Progenitor cell of endocrine pancreas (in vitro differentiated cells): ENCODE measurements at regions not wholly inside any gene's neighbourhood (a gene's known extent, or its start where the extent isn't known, plus 50 kb on each side); places are given as distances from the start of the nearest gene placed in this dataset.

Experiments
- DNase-seq: peaks from one replicate; pipeline ENCODE4 v3.0.0; 2021; ENCODE audit warnings: low spot score; ENCODE audit not compliant: unreplicated experiment
- H3K27ac Mint-ChIP-seq: 2 replicates; pipeline ENCODE4 v1.8.0; 2021; ENCODE audit warnings: mild to moderate bottlenecking, moderate library complexity, mixed read lengths
- H3K27me3 Mint-ChIP-seq: 2 replicates; pipeline ENCODE4 v1.8.0; 2021; ENCODE audit warnings: mixed read lengths
- H3K36me3 Mint-ChIP-seq: 2 replicates; pipeline ENCODE4 v1.8.0; 2022; ENCODE audit warnings: mixed read lengths; ENCODE audit not compliant: insufficient read depth
- H3K4me1 Mint-ChIP-seq: 2 replicates; pipeline ENCODE4 v1.8.0; 2021; ENCODE audit warnings: low read depth, mixed read lengths
- H3K4me3 Mint-ChIP-seq: 2 replicates; pipeline ENCODE4 v1.8.0; 2021; ENCODE audit warnings: low read depth, mild to moderate bottlenecking, moderate library complexity, mixed read lengths
- H3K9me3 Mint-ChIP-seq: 2 replicates; pipeline ENCODE4 v1.8.0; 2021; ENCODE audit warnings: low read depth, mixed read lengths
- TF ChIP-seq, protein P1 (sequence below): fragments of 200-600 bp; sonication (generic); IDR thresholded peaks from one replicate; pipeline ENCODE4 v1.5.0; 2021; ENCODE audit warnings: antibody characterized with exemption, mild to moderate bottlenecking; ENCODE audit not compliant: unreplicated experiment

DNA sequence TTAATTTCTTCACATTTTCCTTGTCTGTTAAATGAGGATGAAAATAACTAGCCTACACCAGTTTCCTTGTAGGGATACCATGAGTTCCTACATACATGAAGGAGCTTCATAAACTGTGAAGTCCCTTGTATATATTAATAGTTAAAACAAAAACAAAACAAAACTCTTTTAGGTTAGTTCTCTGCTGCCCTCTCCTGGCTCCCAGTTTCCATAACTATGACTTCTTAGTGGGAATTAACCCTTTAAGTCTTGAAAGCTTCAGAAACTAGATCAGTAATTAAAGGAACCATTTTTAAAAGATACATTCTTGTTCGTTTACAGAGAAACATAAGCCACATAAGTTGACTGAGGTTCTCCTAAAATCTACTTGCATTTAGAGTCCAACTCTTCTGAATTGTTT is 500.0 kb upstream of the C9orf72 start:
- no peak overlapping the region for H3K4me3 Mint-ChIP-seq
- no peaks in the 10 kb centered on the region for H3K36me3 Mint-ChIP-seq
- TF ChIP-seq, protein P1, sequence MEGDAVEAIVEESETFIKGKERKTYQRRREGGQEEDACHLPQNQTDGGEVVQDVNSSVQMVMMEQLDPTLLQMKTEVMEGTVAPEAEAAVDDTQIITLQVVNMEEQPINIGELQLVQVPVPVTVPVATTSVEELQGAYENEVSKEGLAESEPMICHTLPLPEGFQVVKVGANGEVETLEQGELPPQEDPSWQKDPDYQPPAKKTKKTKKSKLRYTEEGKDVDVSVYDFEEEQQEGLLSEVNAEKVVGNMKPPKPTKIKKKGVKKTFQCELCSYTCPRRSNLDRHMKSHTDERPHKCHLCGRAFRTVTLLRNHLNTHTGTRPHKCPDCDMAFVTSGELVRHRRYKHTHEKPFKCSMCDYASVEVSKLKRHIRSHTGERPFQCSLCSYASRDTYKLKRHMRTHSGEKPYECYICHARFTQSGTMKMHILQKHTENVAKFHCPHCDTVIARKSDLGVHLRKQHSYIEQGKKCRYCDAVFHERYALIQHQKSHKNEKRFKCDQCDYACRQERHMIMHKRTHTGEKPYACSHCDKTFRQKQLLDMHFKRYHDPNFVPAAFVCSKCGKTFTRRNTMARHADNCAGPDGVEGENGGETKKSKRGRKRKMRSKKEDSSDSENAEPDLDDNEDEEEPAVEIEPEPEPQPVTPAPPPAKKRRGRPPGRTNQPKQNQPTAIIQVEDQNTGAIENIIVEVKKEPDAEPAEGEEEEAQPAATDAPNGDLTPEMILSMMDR: peak; percentile 80
- no peaks in the 10 kb centered on the region for H3K9me3 Mint-ChIP-seq
- H3K27me3 Mint-ChIP-seq: no peaks in the 10 kb centered on the region
- no peaks in the 10 kb centered on the region for H3K4me1 Mint-ChIP-seq
- no peak for DNase-seq
- no peak overlapping the region for H3K27ac Mint-ChIP-seq

DNA sequence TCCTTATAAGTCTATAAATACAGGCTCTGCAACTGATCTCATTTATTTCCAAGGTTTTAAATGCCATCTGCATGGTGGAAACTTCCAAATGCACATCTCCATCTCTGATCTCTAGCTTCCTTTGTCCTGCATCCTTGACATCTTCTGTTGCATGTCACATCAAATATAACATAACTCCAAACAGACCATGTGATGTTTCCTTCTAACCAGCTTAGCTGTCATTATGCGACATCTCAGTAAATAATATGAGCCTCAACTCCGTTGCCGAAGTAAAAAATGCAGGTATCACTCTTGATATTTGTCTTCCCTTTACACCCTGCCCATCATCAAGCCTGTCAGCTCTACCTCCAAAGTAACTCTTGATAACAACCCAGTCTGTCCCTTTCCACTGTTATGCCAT is 506.4 kb upstream of the C9orf72 start:
- Mint-ChIP-seq H3K4me3 (no peak overlapping the region), H3K27ac (no peak overlapping the region), H3K9me3 (no peaks in the 10 kb centered on the region), H3K4me1 (no peaks in the 10 kb centered on the region), H3K27me3 (no peaks in the 10 kb centered on the region), H3K36me3 (no peaks in the 10 kb centered on the region)
- no peak for DNase-seq
- TF ChIP-seq, protein P1: no peak

DNA sequence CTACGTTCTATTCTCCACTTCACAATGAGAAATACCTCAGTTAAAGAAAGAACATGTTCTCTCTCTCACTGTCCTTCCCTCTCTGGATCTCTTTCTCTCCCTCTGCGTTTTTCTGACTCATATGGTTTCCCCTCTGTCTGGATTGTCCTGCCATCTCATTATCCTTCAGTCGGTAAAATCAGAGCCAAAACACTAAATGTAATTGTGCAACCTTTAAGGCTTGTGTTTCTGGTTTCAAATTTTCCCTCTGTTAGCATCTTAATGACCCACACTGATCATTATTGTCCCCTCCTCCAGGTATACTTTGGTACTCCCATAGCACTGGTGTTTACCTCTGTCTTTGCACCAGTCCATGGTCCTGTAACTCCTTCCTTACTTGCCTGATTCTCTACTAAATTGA is 509.4 kb upstream of the C9orf72 start:
- H3K27ac Mint-ChIP-seq: no peak overlapping the region
- H3K9me3 Mint-ChIP-seq: no peaks in the 10 kb centered on the region

DNA sequence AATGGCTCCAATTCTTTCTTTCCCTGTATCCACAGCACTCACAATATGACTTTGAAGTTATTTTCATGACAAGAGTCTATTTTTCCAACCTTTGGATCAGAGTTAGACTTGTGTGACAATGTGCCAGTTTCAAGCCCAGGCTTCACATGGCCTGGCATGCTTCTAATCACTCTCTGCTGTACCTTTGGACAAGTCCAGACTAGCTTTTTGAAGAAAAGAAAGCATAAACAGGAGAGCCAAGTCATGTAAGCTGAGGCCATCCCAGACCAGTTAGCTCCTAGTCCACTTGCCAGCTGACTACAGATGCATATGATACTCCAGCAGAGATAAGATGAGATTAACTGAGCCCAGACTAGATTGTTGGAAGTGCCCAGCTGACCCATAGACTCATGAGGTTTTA is 513.6 kb upstream of the C9orf72 start:
- Mint-ChIP-seq H3K9me3 (no peaks in the 10 kb centered on the region), H3K4me3 (no peak overlapping the region), H3K27ac (no peak overlapping the region)

More for the DNA sequence above, 509.4 kb upstream of the C9orf72 start:
- H3K4me3 Mint-ChIP-seq: no peak overlapping the region
- DNase-seq: no peak
- H3K4me1 Mint-ChIP-seq: no peaks in the 10 kb centered on the region
- no peaks in the 10 kb centered on the region for H3K36me3 Mint-ChIP-seq
- no peaks in the 10 kb centered on the region for H3K27me3 Mint-ChIP-seq
- TF ChIP-seq, protein P1: no peak

DNA sequence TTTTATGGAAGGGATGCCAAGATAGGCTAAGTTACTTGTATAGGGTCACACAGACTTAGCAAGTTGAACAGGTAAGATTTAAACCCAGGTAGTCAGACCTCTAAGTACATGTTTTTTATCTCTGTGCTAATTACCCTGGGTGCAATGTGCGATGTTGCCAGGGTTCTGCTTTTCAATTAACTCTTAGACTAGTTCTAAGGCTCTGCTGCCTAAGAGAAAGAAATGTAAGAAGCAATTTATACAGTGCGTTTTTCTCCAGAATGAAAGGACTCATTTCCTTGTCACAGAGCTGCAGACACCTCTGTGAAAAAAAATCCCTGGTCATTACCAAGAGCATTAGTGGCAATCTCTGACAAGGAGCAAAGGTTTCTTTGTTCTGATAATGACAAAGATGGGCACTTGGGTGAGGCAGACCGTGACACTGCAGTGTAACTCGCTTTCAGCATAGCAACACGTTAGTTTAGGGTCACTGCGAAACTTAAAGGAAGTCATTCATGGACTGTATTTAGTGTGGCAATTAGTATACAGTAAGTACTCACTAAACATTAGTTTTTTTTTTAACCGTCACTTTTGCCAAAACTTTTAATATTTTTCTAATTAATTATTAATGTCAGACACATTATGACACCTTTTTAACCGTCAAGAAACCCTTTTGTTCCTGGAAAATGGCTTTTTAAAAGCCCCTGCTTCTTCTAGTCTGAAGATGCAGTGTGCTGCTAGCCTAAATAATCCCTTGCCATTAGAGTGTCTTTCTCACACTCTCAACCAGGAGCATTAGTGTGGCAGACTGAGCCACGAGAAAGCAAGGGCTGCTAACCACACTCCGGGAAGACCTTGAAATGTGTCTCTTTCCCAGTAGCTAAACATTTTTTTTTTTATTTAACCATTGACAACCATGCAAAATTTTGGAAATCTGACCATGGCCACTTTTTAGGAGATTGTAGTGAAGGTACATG is 520.0 kb upstream of the C9orf72 start:
- TF ChIP-seq, protein P1: no peak
- H3K27me3 Mint-ChIP-seq: no peaks in the 10 kb centered on the region
- H3K27ac Mint-ChIP-seq: no peak overlapping the region
- no peaks in the 10 kb centered on the region for H3K9me3 Mint-ChIP-seq
- H3K4me1 Mint-ChIP-seq: peaks cover 8% of the 10 kb centered on the region
- H3K36me3 Mint-ChIP-seq: no peaks in the 10 kb centered on the region
- no peak for DNase-seq
- no peak overlapping the region for H3K4me3 Mint-ChIP-seq

More for the DNA sequence above, 513.6 kb upstream of the C9orf72 start:
- no peak for DNase-seq
- no peaks in the 10 kb centered on the region for H3K36me3 Mint-ChIP-seq
- H3K27me3 Mint-ChIP-seq: no peaks in the 10 kb centered on the region
- H3K4me1 Mint-ChIP-seq: no peaks in the 10 kb centered on the region
- TF ChIP-seq, protein P1: no peak
